Breast epithelium (tissue), 4 donors: ENCODE measurements at regions not wholly inside any gene's neighbourhood (a gene's known extent, or its start where the extent isn't known, plus 50 kb on each side); places are given as distances from the start of the nearest gene placed in this dataset.

Experiments used
- DNase-seq, 2 donors: peaks; one replicate each; pipeline ENCODE4 v3.0.0-alpha.2; 2019; ENCODE audit warnings: low spot score in 2 of 2
- H3K27ac ChIP-seq, 2 donors: fragments of 200-600 bp; sonication (generic) in 1 of 2; one replicate each; pipeline ENCODE4 v1.5.1; 2016 to 2019; ENCODE audit warnings: mild to moderate bottlenecking in 1 of 2
- H3K27me3 ChIP-seq, 2 donors: fragments of 200-600 bp; sonication (generic) in 1 of 2; one replicate each; pipeline versions ENCODE4 v1.5.1 to v1.6.0; 2017 to 2019; ENCODE audit warnings: control low read depth in 1 of 2, mild to moderate bottlenecking in 1 of 2
- H3K36me3 ChIP-seq: fragments of 200-600 bp; one replicate; pipeline ENCODE4 v1.5.1; 2019
- H3K4me1 ChIP-seq, 2 donors: fragments of 200-600 bp; sonication (generic); one replicate each; pipeline ENCODE4 v1.5.1; 2016 to 2019; ENCODE audit warnings: control low read depth in 1 of 2
- H3K4me3 ChIP-seq, 3 donors: fragments of 200-600 bp; sonication (generic); 1 replicate in 2 of 3; 2 replicates in 1 of 3; pipeline ENCODE4 v1.5.1; 2016 to 2019; ENCODE audit warnings: mild to moderate bottlenecking in 3 of 3, moderate library complexity in 2 of 3
- H3K9me3 ChIP-seq, 2 donors: fragments of 200-600 bp; sonication (generic) in 1 of 2; one replicate each; pipeline ENCODE4 v1.5.1; 2016 to 2019; ENCODE audit warnings: control low read depth in 1 of 2
- POLR2A ChIP-seq: fragments of 450-650 bp; IDR thresholded peaks from one replicate; pipeline ENCODE4 v1.6.1; 2016; ENCODE audit warnings: antibody characterized with exemption, mild to moderate bottlenecking, moderate library complexity
- POLR2AphosphoS5 ChIP-seq, 3 donors: sonication (generic); formaldehyde crosslinking; IDR thresholded peaks; one replicate each; pipeline ENCODE4 v1.6.1; 2017; ENCODE audit warnings: antibody characterized with exemption in 3 of 3
- intact Hi-C: fragments of 100-400 bp; cut with DNase I; formaldehyde crosslinking; loops from one replicate; pipeline ENCODE4 v1.15.1; 2023; ENCODE audit warnings: low total_unique reads
- TF ChIP-seq, protein P1 (sequence below), 3 donors: fragments of 450-650 bp; IDR thresholded peaks; one replicate each; pipeline ENCODE4 v1.5.1; 2016 to 2017; ENCODE audit warnings: antibody characterized with exemption in 3 of 3, mild to moderate bottlenecking in 3 of 3, moderate library complexity in 3 of 3

DNA sequence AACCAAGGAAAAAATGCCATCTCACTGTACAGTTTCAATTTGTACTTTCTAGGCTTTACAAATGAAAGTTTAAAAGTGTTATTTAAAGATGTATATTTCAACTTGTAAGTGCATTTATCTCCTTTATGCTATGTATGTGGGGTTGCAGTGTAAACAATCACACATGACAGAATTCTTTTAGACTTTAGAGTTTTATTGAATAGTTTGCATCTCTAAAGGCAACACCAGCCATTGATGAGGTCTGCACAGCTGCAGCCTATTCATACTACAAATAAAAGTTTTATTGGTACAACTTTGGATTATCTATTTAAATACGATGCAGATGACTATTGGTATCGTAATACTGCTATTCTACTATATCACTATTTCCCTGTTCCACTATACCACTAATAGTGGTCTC, 894.4 kb upstream of the B3GALT2 start:
- H3K4me3 ChIP-seq, result no peak overlapping the region
- H3K36me3 ChIP-seq, result no peaks in the 10 kb centered on the region
- TF ChIP-seq, protein P1, sequence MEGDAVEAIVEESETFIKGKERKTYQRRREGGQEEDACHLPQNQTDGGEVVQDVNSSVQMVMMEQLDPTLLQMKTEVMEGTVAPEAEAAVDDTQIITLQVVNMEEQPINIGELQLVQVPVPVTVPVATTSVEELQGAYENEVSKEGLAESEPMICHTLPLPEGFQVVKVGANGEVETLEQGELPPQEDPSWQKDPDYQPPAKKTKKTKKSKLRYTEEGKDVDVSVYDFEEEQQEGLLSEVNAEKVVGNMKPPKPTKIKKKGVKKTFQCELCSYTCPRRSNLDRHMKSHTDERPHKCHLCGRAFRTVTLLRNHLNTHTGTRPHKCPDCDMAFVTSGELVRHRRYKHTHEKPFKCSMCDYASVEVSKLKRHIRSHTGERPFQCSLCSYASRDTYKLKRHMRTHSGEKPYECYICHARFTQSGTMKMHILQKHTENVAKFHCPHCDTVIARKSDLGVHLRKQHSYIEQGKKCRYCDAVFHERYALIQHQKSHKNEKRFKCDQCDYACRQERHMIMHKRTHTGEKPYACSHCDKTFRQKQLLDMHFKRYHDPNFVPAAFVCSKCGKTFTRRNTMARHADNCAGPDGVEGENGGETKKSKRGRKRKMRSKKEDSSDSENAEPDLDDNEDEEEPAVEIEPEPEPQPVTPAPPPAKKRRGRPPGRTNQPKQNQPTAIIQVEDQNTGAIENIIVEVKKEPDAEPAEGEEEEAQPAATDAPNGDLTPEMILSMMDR (IDR thresholded peaks at IDR 0.05), result no peak
- TF ChIP-seq POLR2A, result no peak
- TF ChIP-seq POLR2AphosphoS5 (IDR thresholded peaks at IDR 0.05), result no peak
- DNase-seq, result no peak
- intact Hi-C loops, result no loop called here
- no peaks in the 10 kb centered on the region for H3K27me3 ChIP-seq
- no peaks in the 10 kb centered on the region for H3K9me3 ChIP-seq
- no peaks in the 10 kb centered on the region for H3K4me1 ChIP-seq
- H3K27ac ChIP-seq, result no peak overlapping the region

DNA sequence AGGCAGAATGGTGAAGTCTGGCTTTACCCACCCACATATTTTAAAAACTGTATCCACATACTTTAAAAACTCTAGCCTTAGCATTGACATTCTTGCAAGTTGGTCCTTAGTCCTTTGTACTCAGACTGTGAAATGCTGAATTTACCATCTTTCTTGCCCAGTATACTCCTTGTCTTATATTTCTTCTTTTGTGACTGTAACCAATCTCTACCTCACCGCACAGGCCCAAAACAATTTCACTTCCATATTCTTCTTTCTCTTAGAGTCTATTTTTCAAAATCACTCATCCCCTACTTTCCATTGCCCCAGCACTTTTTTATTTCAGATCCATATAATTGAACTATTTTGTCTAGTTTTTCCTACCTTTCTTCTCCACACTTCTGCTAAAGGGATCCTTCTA, 892.4 kb upstream of the B3GALT2 start:
- no peaks in the 10 kb centered on the region for H3K9me3 ChIP-seq
- intact Hi-C loops, result no loop called here
- TF ChIP-seq POLR2AphosphoS5 (IDR thresholded peaks at IDR 0.05), result no peak
- TF ChIP-seq, protein P1 (IDR thresholded peaks at IDR 0.05), result no peak
- TF ChIP-seq POLR2A, result no peak
- no peak for DNase-seq
- no peaks in the 10 kb centered on the region for H3K4me1 ChIP-seq
- H3K27me3 ChIP-seq, result no peaks in the 10 kb centered on the region
- no peak overlapping the region for H3K4me3 ChIP-seq
- no peaks in the 10 kb centered on the region for H3K36me3 ChIP-seq
- no peak overlapping the region for H3K27ac ChIP-seq

DNA sequence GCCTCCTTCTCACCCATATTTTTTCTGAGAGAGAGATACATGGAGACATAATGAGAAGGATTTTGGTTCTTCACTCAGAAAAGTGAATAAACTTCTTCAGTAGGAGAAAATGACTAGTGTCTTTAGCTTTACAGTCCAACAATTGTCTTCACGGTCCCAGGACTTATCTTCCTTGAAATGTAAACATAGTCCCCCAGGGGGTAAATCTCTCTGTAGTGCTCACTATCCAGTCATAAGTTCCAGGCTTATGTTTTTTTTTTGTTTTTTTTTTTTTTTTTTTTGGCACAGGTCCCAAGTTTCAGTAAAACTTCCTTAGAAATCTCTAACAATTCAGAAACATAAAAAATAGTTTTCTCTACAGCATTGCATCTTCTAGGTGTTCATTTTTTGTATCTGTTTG, 890.2 kb upstream of the B3GALT2 start:
- Histone ChIP-seq H3K27ac (no peak overlapping the region), H3K9me3 (no peaks in the 10 kb centered on the region), H3K27me3 (no peaks in the 10 kb centered on the region), H3K4me1 (no peaks in the 10 kb centered on the region), H3K4me3 (no peak overlapping the region), H3K36me3 (no peaks in the 10 kb centered on the region)
- intact Hi-C loops, result no loop called here
- TF ChIP-seq POLR2A (no peak), POLR2AphosphoS5 (IDR thresholded peaks at IDR 0.05) (no peak)
- TF ChIP-seq, protein P1 (IDR thresholded peaks at IDR 0.05), result no peak
- no peak for DNase-seq

DNA sequence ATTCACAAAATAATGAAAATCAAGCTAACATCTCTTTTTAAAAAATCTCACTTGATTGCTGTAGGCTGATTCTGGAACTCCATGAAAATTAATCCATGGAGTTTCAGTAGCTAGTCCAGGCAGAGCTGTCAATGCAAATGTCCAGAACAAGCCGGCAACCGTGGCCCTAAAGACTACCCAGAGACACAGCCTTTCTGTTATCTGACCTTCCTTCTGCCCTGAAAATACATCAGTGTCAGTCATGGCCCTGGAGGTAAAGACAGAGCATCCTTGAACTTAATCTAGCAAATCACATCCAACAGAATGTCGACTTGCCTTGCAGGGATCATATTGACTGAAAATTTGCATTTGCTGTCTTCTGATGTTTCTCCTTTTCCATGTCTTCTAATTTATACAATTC, 887.4 kb upstream of the B3GALT2 start:
- Histone ChIP-seq H3K4me1 (no peaks in the 10 kb centered on the region), H3K9me3 (no peaks in the 10 kb centered on the region), H3K36me3 (no peaks in the 10 kb centered on the region), H3K4me3 (no peak overlapping the region), H3K27me3 (no peaks in the 10 kb centered on the region), H3K27ac (no peak overlapping the region)
- no peak for DNase-seq
- no peak for TF ChIP-seq POLR2A
- TF ChIP-seq POLR2AphosphoS5 (IDR thresholded peaks at IDR 0.05), result no peak
- TF ChIP-seq, protein P1 (IDR thresholded peaks at IDR 0.05), result no peak
- intact Hi-C loops, result no loop called here

DNA sequence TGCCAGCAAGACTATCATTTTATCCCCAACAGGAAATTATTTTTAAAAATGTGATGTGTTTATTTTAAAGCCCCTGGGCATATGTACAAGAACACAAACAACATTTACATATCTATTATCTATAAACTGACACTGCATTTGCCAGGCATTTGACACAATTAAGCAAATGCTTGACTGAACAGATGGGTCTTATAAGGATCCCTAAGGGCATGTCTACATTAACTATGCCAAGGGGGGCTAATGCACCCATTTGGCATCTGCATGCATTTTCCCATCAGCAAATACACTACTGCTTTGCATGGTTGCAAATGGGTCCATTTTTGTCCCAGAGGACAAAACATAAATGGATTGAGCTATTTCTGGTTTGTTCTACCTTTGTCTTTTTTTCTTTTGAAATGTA, 884.8 kb upstream of the B3GALT2 start:
- DNase-seq, result no peak
- intact Hi-C loops, result no loop called here
- Histone ChIP-seq H3K27ac (no peak overlapping the region), H3K36me3 (no peaks in the 10 kb centered on the region), H3K4me3 (no peak overlapping the region), H3K9me3 (no peaks in the 10 kb centered on the region), H3K4me1 (no peaks in the 10 kb centered on the region), H3K27me3 (no peaks in the 10 kb centered on the region)
- no peak for TF ChIP-seq POLR2A

DNA sequence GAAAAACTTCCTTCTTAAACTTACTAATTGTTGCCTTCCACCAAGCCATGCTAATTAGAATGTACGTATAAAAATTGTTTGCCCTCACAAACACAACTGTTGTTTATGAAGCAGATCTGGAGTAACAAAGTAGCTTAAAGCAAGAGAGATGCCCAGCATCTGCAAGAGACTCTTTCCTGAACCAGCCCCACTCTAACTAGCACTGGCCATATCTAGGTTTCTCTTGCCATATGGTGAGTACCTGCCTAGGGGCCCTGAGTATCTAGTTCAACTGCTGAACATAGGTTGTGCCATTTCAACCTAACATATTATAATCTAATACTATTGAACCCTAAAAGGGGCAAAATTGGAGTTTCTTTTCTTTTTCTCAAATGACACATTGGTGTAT, 883.4 kb upstream of the B3GALT2 start:
- no peak for DNase-seq
- Histone ChIP-seq H3K4me3 (no peak overlapping the region), H3K4me1 (no peaks in the 10 kb centered on the region), H3K27ac (no peak overlapping the region), H3K9me3 (no peaks in the 10 kb centered on the region), H3K36me3 (no peaks in the 10 kb centered on the region), H3K27me3 (no peaks in the 10 kb centered on the region)
- intact Hi-C loops, result no loop called here
- TF ChIP-seq, protein P1 (IDR thresholded peaks at IDR 0.05), result no peak
- no peak for TF ChIP-seq POLR2A
